SJCRH30 (cell line): ENCODE measurements at regions not wholly inside any gene's neighbourhood (a gene's known extent, or its start where the extent isn't known, plus 50 kb on each side); places are given as distances from the start of the nearest gene placed in this dataset.

Source experiments
- DNase-seq, 2 experiments: peaks; one replicate each; pipeline ENCODE4 v3.0.0-alpha.2; 2015 to 2020
- H3K27ac ChIP-seq: fragments of 250-450 bp; sonication (Bioruptor Pico); 2 replicates; pipeline ENCODE4 v1.5.1; 2020; ENCODE audit warnings: mild to moderate bottlenecking, moderate library complexity
- H3K27me3 ChIP-seq: fragments of 250-450 bp; sonication (Bioruptor Pico); 2 replicates; pipeline ENCODE4 v1.5.1; 2020; ENCODE audit warnings: mild to moderate bottlenecking, moderate library complexity
- H3K36me3 ChIP-seq: fragments of 250-450 bp; sonication (Bioruptor Pico); 2 replicates; pipeline ENCODE4 v1.5.1; 2020; ENCODE audit warnings: mild to moderate bottlenecking, moderate library complexity
- H3K4me1 ChIP-seq: fragments of 250-450 bp; sonication (Bioruptor Pico); 2 replicates; pipeline ENCODE4 v1.5.1; 2020; ENCODE audit warnings: mild to moderate bottlenecking, moderate library complexity
- H3K4me3 ChIP-seq: fragments of 250-450 bp; sonication (Bioruptor Pico); 2 replicates; pipeline ENCODE4 v1.5.1; 2020; ENCODE audit warnings: mild to moderate bottlenecking, moderate library complexity
- H3K9me3 ChIP-seq: fragments of 250-450 bp; sonication (Bioruptor Pico); replicated peaks from 2 replicates; pipeline ENCODE4 v1.5.1; 2020; ENCODE audit warnings: mild to moderate bottlenecking, moderate library complexity

- no peak overlapping the region for H3K27ac ChIP-seq
- no peaks in the 10 kb centered on the region for H3K4me1 ChIP-seq
- no peak overlapping the region for H3K4me3 ChIP-seq
- no peaks in the 10 kb centered on the region for H3K36me3 ChIP-seq
- no peaks in the 10 kb centered on the region for H3K9me3 ChIP-seq
- no peak for DNase-seq
- no peaks in the 10 kb centered on the region for H3K27me3 ChIP-seq
These were observed 484.0 kb upstream of the CTSO start for GRCh38 chr4:156437666-156438065.

- Histone ChIP-seq H3K27me3 (no peaks in the 10 kb centered on the region), H3K4me3 (no peak overlapping the region), H3K9me3 (no peaks in the 10 kb centered on the region), H3K4me1 (no peaks in the 10 kb centered on the region), H3K36me3 (no peaks in the 10 kb centered on the region), H3K27ac (no peak overlapping the region)
- no peak for DNase-seq
These were observed 468.9 kb upstream of the CTSO start for GRCh38 chr4:156422576-156422975.

- no peak for DNase-seq
- no peaks in the 10 kb centered on the region for H3K36me3 ChIP-seq
- H3K4me1 ChIP-seq = no peaks in the 10 kb centered on the region
These were observed 467.0 kb upstream of the CTSO start for GRCh38 chr4:156420623-156421022.

GRCh38 chr4:156419080-156419685 is 465.5 kb upstream of the CTSO start:
- H3K27ac ChIP-seq = no peak overlapping the region
- no peak for DNase-seq
- H3K27me3 ChIP-seq = no peaks in the 10 kb centered on the region
- no peaks in the 10 kb centered on the region for H3K36me3 ChIP-seq
- no peaks in the 10 kb centered on the region for H3K4me1 ChIP-seq
- H3K9me3 ChIP-seq = no peaks in the 10 kb centered on the region
- H3K4me3 ChIP-seq = no peak overlapping the region

More at GRCh38 chr4:156420623-156421022, 467.0 kb upstream of the CTSO start:
- H3K27me3 ChIP-seq = no peaks in the 10 kb centered on the region
- no peaks in the 10 kb centered on the region for H3K9me3 ChIP-seq
- H3K27ac ChIP-seq = no peak overlapping the region
- no peak overlapping the region for H3K4me3 ChIP-seq

GRCh38 chr4:156414406-156414805 is 460.7 kb upstream of the CTSO start:
- DNase-seq = no peak
- H3K4me3 ChIP-seq = no peak overlapping the region
- no peaks in the 10 kb centered on the region for H3K36me3 ChIP-seq
- H3K27me3 ChIP-seq = no peaks in the 10 kb centered on the region
- no peak overlapping the region for H3K27ac ChIP-seq
- no peaks in the 10 kb centered on the region for H3K9me3 ChIP-seq
- H3K4me1 ChIP-seq = no peaks in the 10 kb centered on the region

GRCh38 chr4:156413239-156414135 is 459.8 kb upstream of the CTSO start:
- Histone ChIP-seq H3K36me3 (no peaks in the 10 kb centered on the region), H3K27ac (no peak overlapping the region), H3K4me3 (no peak overlapping the region), H3K27me3 (no peaks in the 10 kb centered on the region), H3K9me3 (no peaks in the 10 kb centered on the region), H3K4me1 (no peaks in the 10 kb centered on the region)
- peak; percentile 6 to 10 for DNase-seq

GRCh38 chr4:156411531-156411930 is 457.9 kb upstream of the CTSO start:
- Histone ChIP-seq H3K4me1 (no peaks in the 10 kb centered on the region), H3K27me3 (no peaks in the 10 kb centered on the region), H3K9me3 (no peaks in the 10 kb centered on the region), H3K27ac (no peak overlapping the region), H3K36me3 (no peaks in the 10 kb centered on the region), H3K4me3 (no peak overlapping the region)
- no peak for DNase-seq

- H3K27ac ChIP-seq = no peak overlapping the region
- no peak for DNase-seq
These were observed 455.1 kb upstream of the CTSO start for GRCh38 chr4:156408749-156409148.

GRCh38 chr4:156401371-156401770 is 447.7 kb upstream of the CTSO start:
- Histone ChIP-seq H3K36me3 (no peaks in the 10 kb centered on the region), H3K27me3 (no peaks in the 10 kb centered on the region), H3K9me3 (no peaks in the 10 kb centered on the region), H3K4me3 (no peak overlapping the region), H3K4me1 (no peaks in the 10 kb centered on the region), H3K27ac (no peak overlapping the region)
- DNase-seq = no peak

More at GRCh38 chr4:156408749-156409148, 455.1 kb upstream of the CTSO start:
- H3K27me3 ChIP-seq = no peaks in the 10 kb centered on the region
- H3K4me1 ChIP-seq = no peaks in the 10 kb centered on the region
- no peaks in the 10 kb centered on the region for H3K36me3 ChIP-seq
- no peaks in the 10 kb centered on the region for H3K9me3 ChIP-seq
- H3K4me3 ChIP-seq = no peak overlapping the region

- Histone ChIP-seq H3K27ac (no peak overlapping the region), H3K9me3 (no peaks in the 10 kb centered on the region), H3K4me3 (no peak overlapping the region), H3K36me3 (no peaks in the 10 kb centered on the region), H3K4me1 (no peaks in the 10 kb centered on the region), H3K27me3 (no peaks in the 10 kb centered on the region)
- no peak for DNase-seq
These were observed 442.9 kb upstream of the CTSO start for GRCh38 chr4:156396534-156396933.

- H3K9me3 ChIP-seq = no peaks in the 10 kb centered on the region
- H3K4me3 ChIP-seq = no peak overlapping the region
- DNase-seq = no peak
- no peaks in the 10 kb centered on the region for H3K27me3 ChIP-seq
- H3K4me1 ChIP-seq = no peaks in the 10 kb centered on the region
- no peaks in the 10 kb centered on the region for H3K36me3 ChIP-seq
- no peak overlapping the region for H3K27ac ChIP-seq
These were observed 437.6 kb upstream of the CTSO start for GRCh38 chr4:156391325-156391653.

- Histone ChIP-seq H3K9me3 (no peaks in the 10 kb centered on the region), H3K4me3 (no peak overlapping the region), H3K27me3 (no peaks in the 10 kb centered on the region), H3K36me3 (no peaks in the 10 kb centered on the region), H3K4me1 (no peaks in the 10 kb centered on the region), H3K27ac (no peak overlapping the region)
- no peak for DNase-seq
These were observed 437.1 kb upstream of the CTSO start for GRCh38 chr4:156390599-156391324.

GRCh38 chr4:156388826-156389225 is 435.2 kb upstream of the CTSO start:
- Histone ChIP-seq H3K4me3 (no peak overlapping the region), H3K27me3 (no peaks in the 10 kb centered on the region)
- DNase-seq = no peak

GRCh38 chr4:156378033-156378665 is 424.5 kb upstream of the CTSO start:
- no peak overlapping the region for H3K27ac ChIP-seq
- DNase-seq = peak; percentile 7 to 49
- H3K4me1 ChIP-seq = peaks cover 9% of the 10 kb centered on the region
- no peaks in the 10 kb centered on the region for H3K9me3 ChIP-seq
- no peaks in the 10 kb centered on the region for H3K27me3 ChIP-seq
- H3K36me3 ChIP-seq = no peaks in the 10 kb centered on the region
- no peak overlapping the region for H3K4me3 ChIP-seq

More at GRCh38 chr4:156388826-156389225, 435.2 kb upstream of the CTSO start:
- H3K9me3 ChIP-seq = no peaks in the 10 kb centered on the region
- H3K36me3 ChIP-seq = no peaks in the 10 kb centered on the region
- H3K4me1 ChIP-seq = no peaks in the 10 kb centered on the region
- no peak overlapping the region for H3K27ac ChIP-seq
